HG03060 (cell line): ENCODE measurements at regions not wholly inside any gene's neighbourhood (a gene's known extent, or its start where the extent isn't known, plus 50 kb on each side); places are given as distances from the start of the nearest gene placed in this dataset.
A peak's percentile ranks its signal among the peaks of the same experiment; 100 is the strongest.
"Not testable (repeated sequence)": the region's sequence is repeated elsewhere in the genome, so short reads cannot be mapped to it uniquely, and the experiment has no call there.

Source experiments
- ATAC-seq: cut with Tn5 transposase; IDR thresholded peaks from one replicate; pipeline ENCODE4 v1.9.1; 2021; ENCODE audit warnings: low read depth, moderate number of reproducible peaks; ENCODE audit not compliant: unreplicated experiment

- ATAC-seq: no peak
Measured at GRCh38 chr3:160094562-160094961, 105.9 kb downstream of the IL12A start.

- ATAC-seq: no peak
Measured at GRCh38 chr3:160097478-160097877, 108.8 kb downstream of the IL12A start.

- ATAC-seq: no peak
Measured at GRCh38 chr3:160098261-160098908, 109.8 kb downstream of the IL12A start.

- no peak for ATAC-seq
Measured at GRCh38 chr3:160098926-160099626, 110.4 kb downstream of the IL12A start.

- ATAC-seq: peak; percentile 54
Measured at GRCh38 chr3:160099834-160100233, 111.2 kb downstream of the IL12A start.

- no peak for ATAC-seq
Measured at GRCh38 chr3:160100610-160101009, 112.0 kb downstream of the IL12A start.

- ATAC-seq: not testable (repeated sequence)
Measured at GRCh38 chr3:160102001-160102400, 113.4 kb downstream of the IL12A start.

- no peak for ATAC-seq
Measured at GRCh38 chr3:160103397-160103796, 114.8 kb downstream of the IL12A start.

GRCh38 chr3:160105907-160106584 lies 117.4 kb downstream of the IL12A start:
- ATAC-seq: no peak

- no peak for ATAC-seq
Measured at GRCh38 chr3:160106905-160107861, 118.0 kb upstream of the C3orf80 start.

- no peak for ATAC-seq
Measured at GRCh38 chr3:160108362-160108761, 116.9 kb upstream of the C3orf80 start.

- ATAC-seq: no peak
Measured at GRCh38 chr3:160112481-160112880, 112.7 kb upstream of the C3orf80 start.

- no peak for ATAC-seq
Measured at GRCh38 chr3:160112996-160113395, 112.2 kb upstream of the C3orf80 start.

- no peak for ATAC-seq
Measured at GRCh38 chr3:160114355-160114995, 110.7 kb upstream of the C3orf80 start.

- no peak for ATAC-seq
Measured at GRCh38 chr3:160115387-160115786, 109.8 kb upstream of the C3orf80 start.

- no peak for ATAC-seq
Measured at GRCh38 chr3:160124224-160124623, 101.0 kb upstream of the C3orf80 start.

GRCh38 chr3:160125258-160125657 lies 100.0 kb upstream of the C3orf80 start:
- no peak for ATAC-seq

- ATAC-seq: no peak
Measured at GRCh38 chr3:160126051-160126450, 99.2 kb upstream of the C3orf80 start.

GRCh38 chr3:160126761-160127160 lies 98.5 kb upstream of the C3orf80 start:
- ATAC-seq: no peak

GRCh38 chr3:160127308-160127707 lies 97.9 kb upstream of the C3orf80 start:
- peak; percentile 44 for ATAC-seq
